ENCODE measurements at regions not wholly inside any gene's neighbourhood (a gene's known extent, or its start where the extent isn't known, plus 50 kb on each side); places are given as distances from the start of the nearest gene placed in this dataset.

GRCh38 chr2:126542247-126542646 lies 113.7 kb upstream of the GYPC start:
- FAIRE-seq (no peak), DNase-seq (ENCODE audit: insufficient read length, low spot score) (no peak)
- no peak for TF ChIP-seq POLR2A (IDR thresholded peaks at IDR 0.05; ENCODE audit: low read depth, low read length)
- no peak for TF ChIP-seq POLR2AphosphoS5 (IDR thresholded peaks at IDR 0.05; ENCODE audit: low read depth, low read length)
- TF ChIP-seq SPI1 (IDR thresholded peaks at IDR 0.05; ENCODE audit: low read depth, low read length) = no peak
- no peak for TF ChIP-seq TAF1 (IDR thresholded peaks at IDR 0.05; ENCODE audit: low read depth, low read length)
- TF ChIP-seq PAX5 (IDR thresholded peaks at IDR 0.05; ENCODE audit: insufficient read depth, low read length, severe bottlenecking) = no peak
- TF ChIP-seq POU2F2 (IDR thresholded peaks at IDR 0.05; ENCODE audit: low read depth, low read length) = no peak

GRCh38 chr2:126543081-126543480 lies 112.9 kb upstream of the GYPC start:
- DNase-seq (ENCODE audit: insufficient read length, low spot score) (no peak), FAIRE-seq (no peak)
- TF ChIP-seq POLR2AphosphoS5 (IDR thresholded peaks at IDR 0.05; ENCODE audit: low read depth, low read length) (no peak), PAX5 (IDR thresholded peaks at IDR 0.05; ENCODE audit: insufficient read depth, low read length, severe bottlenecking) (no peak), POU2F2 (IDR thresholded peaks at IDR 0.05; ENCODE audit: low read depth, low read length) (no peak), POLR2A (IDR thresholded peaks at IDR 0.05; ENCODE audit: low read depth, low read length) (no peak), SPI1 (IDR thresholded peaks at IDR 0.05; ENCODE audit: low read depth, low read length) (no peak), TAF1 (IDR thresholded peaks at IDR 0.05; ENCODE audit: low read depth, low read length) (no peak)

DNA sequence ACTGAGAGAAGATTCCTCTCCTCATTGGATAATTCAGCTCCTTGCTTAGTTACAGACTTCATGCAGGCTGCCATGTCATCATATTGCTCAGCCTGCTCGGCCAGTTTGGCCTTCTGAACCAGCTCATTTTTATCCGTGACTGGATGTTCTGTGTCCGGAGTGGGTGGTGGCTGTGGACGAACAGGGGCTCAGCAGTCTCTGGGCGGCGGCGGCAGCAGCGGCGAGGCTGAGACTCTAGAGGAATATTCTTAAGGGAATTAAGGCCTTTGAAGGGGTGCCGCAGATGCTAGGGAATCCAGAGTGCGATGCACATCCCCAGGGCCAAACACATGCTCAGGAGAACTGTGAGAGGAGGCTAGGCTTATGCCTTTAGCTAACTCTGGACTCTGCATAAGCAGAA lies 97.9 kb upstream of the GYPC start:
- TF ChIP-seq POLR2A (IDR thresholded peaks at IDR 0.05; ENCODE audit: low read depth, low read length) (no peak), POU2F2 (IDR thresholded peaks at IDR 0.05; ENCODE audit: low read depth, low read length) (no peak), PAX5 (IDR thresholded peaks at IDR 0.05; ENCODE audit: insufficient read depth, low read length, severe bottlenecking) (no peak), TAF1 (IDR thresholded peaks at IDR 0.05; ENCODE audit: low read depth, low read length) (no peak), SPI1 (IDR thresholded peaks at IDR 0.05; ENCODE audit: low read depth, low read length) (no peak), POLR2AphosphoS5 (IDR thresholded peaks at IDR 0.05; ENCODE audit: low read depth, low read length) (no peak)
- FAIRE-seq (no peak), DNase-seq (ENCODE audit: insufficient read length, low spot score) (no peak)

DNA sequence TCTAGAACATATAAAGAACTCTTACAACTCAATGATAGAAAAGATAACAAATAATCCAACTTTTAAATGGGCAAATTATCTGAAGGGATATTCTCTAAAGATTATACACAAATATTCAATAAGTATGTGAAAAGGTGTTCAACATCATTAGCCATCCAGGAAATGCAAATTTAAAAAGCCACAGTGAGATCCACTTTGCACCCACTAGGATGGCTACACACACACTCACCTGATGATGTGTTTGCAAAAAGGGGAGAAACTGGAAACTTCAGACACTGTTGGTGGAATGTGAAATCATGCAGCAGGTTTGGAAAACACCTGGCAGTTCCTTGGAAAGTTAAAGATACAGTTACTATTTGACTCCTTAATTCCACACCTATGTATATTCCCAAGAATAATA lies 87.2 kb upstream of the GYPC start:
- peak; percentile 13 for FAIRE-seq

GRCh38 chr2:126571403-126571802 lies 84.6 kb upstream of the GYPC start:
- no peak for TF ChIP-seq SPI1 (IDR thresholded peaks at IDR 0.05; ENCODE audit: low read depth, low read length)
- no peak for TF ChIP-seq POU2F2 (IDR thresholded peaks at IDR 0.05; ENCODE audit: low read depth, low read length)
- TF ChIP-seq POLR2A (IDR thresholded peaks at IDR 0.05; ENCODE audit: low read depth, low read length) = no peak
- no peak for TF ChIP-seq TAF1 (IDR thresholded peaks at IDR 0.05; ENCODE audit: low read depth, low read length)
- TF ChIP-seq PAX5 (IDR thresholded peaks at IDR 0.05; ENCODE audit: insufficient read depth, low read length, severe bottlenecking) = no peak
- no peak for TF ChIP-seq POLR2AphosphoS5 (IDR thresholded peaks at IDR 0.05; ENCODE audit: low read depth, low read length)
- DNase-seq (ENCODE audit: insufficient read length, low spot score) (no peak), FAIRE-seq (no peak)

More for the DNA sequence above, 87.2 kb upstream of the GYPC start:
- TF ChIP-seq POLR2A (IDR thresholded peaks at IDR 0.05; ENCODE audit: low read depth, low read length) (no peak), POU2F2 (IDR thresholded peaks at IDR 0.05; ENCODE audit: low read depth, low read length) (no peak)
- no peak for DNase-seq (ENCODE audit: insufficient read length, low spot score)

DNA sequence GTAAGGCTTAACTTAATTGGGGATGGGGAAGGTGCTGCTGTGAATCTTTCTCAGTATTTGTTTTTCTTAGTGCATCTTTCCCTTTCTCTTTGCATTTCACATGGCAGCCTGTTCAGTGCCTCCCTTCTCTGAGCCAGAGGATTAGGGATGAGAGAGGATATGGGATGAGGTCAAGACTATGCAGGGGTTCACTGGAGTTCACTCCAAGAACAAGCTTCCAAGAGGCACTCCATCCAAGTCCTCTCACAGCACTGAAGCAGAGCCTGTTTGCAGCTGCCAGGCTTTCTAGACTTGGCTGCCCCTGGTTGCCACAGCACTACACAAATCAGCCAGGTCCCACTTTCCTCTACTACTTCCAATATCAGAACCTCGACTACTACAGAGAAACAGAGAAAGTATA lies 80.3 kb upstream of the GYPC start:
- FAIRE-seq = no peak
- TF ChIP-seq POU2F2 (IDR thresholded peaks at IDR 0.05; ENCODE audit: low read depth, low read length) = no peak
- TF ChIP-seq TAF1 (IDR thresholded peaks at IDR 0.05; ENCODE audit: low read depth, low read length) = no peak
- TF ChIP-seq POLR2A (IDR thresholded peaks at IDR 0.05; ENCODE audit: low read depth, low read length) = no peak
- TF ChIP-seq POLR2AphosphoS5 (IDR thresholded peaks at IDR 0.05; ENCODE audit: low read depth, low read length) = no peak
- TF ChIP-seq PAX5 (IDR thresholded peaks at IDR 0.05; ENCODE audit: insufficient read depth, low read length, severe bottlenecking) = no peak
- TF ChIP-seq SPI1 (IDR thresholded peaks at IDR 0.05; ENCODE audit: low read depth, low read length) = no peak
- no peak for DNase-seq (ENCODE audit: insufficient read length, low spot score)

DNA sequence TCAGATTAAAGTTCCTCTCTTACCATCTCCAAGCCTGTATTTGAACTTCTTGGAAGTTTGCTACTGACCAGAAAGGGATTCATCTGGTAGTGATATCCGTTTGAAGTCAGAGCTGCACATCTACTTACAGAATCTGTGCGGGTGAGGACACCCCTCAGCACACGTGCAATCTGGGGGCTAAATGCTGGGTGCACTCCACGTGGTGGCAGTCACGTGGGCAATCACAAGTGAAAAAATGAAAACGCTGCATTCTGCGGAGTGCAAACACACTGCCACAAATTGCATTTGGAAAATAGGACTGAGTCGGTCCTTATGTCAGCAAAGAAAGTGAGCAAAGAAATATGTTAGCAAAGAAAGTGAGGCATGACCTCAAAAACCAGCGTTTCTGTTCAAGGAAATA lies 76.1 kb upstream of the GYPC start:
- FAIRE-seq (no peak), DNase-seq (ENCODE audit: insufficient read length, low spot score) (no peak)
- TF ChIP-seq PAX5 (IDR thresholded peaks at IDR 0.05; ENCODE audit: insufficient read depth, low read length, severe bottlenecking) = no peak
- no peak for TF ChIP-seq TAF1 (IDR thresholded peaks at IDR 0.05; ENCODE audit: low read depth, low read length)
- TF ChIP-seq POLR2A (IDR thresholded peaks at IDR 0.05; ENCODE audit: low read depth, low read length) = no peak
- TF ChIP-seq POLR2AphosphoS5 (IDR thresholded peaks at IDR 0.05; ENCODE audit: low read depth, low read length) = no peak
- no peak for TF ChIP-seq POU2F2 (IDR thresholded peaks at IDR 0.05; ENCODE audit: low read depth, low read length)

DNA sequence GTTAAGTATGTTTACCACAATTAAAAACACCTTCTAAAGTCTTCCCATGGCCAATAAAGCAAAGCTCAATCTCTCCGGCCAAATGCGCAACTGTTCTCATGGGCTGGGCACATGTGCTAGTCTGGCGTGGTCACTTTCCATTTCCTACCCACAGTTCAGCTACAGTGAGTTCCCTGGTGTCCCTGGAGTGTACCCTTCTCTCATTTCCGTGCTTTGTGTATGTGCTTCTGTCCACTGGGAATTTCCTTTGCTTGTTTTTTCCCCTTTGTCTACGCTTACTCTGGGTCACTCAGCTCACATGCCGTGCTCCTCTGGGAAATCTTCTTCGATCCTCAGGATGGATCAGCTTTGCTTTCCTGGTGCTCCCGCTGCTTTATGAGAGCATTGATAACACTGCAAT lies 69.6 kb upstream of the GYPC start:
- FAIRE-seq = no peak
- no peak for TF ChIP-seq PAX5 (IDR thresholded peaks at IDR 0.05; ENCODE audit: insufficient read depth, low read length, severe bottlenecking)
- TF ChIP-seq POLR2AphosphoS5 (IDR thresholded peaks at IDR 0.05; ENCODE audit: low read depth, low read length) = no peak
- no peak for TF ChIP-seq POLR2A (IDR thresholded peaks at IDR 0.05; ENCODE audit: low read depth, low read length)
- no peak for TF ChIP-seq TAF1 (IDR thresholded peaks at IDR 0.05; ENCODE audit: low read depth, low read length)
- no peak for TF ChIP-seq POU2F2 (IDR thresholded peaks at IDR 0.05; ENCODE audit: low read depth, low read length)
- no peak for TF ChIP-seq SPI1 (IDR thresholded peaks at IDR 0.05; ENCODE audit: low read depth, low read length)
- no peak for DNase-seq (ENCODE audit: insufficient read length, low spot score)

GRCh38 chr2:126599062-126599461 lies 56.9 kb upstream of the GYPC start:
- FAIRE-seq (no peak), DNase-seq (ENCODE audit: insufficient read length, low spot score) (no peak)
- no peak for TF ChIP-seq PAX5 (IDR thresholded peaks at IDR 0.05; ENCODE audit: insufficient read depth, low read length, severe bottlenecking)
- no peak for TF ChIP-seq TAF1 (IDR thresholded peaks at IDR 0.05; ENCODE audit: low read depth, low read length)
- TF ChIP-seq SPI1 (IDR thresholded peaks at IDR 0.05; ENCODE audit: low read depth, low read length) = no peak
- TF ChIP-seq POU2F2 (IDR thresholded peaks at IDR 0.05; ENCODE audit: low read depth, low read length) = no peak
- TF ChIP-seq POLR2A (IDR thresholded peaks at IDR 0.05; ENCODE audit: low read depth, low read length) = no peak
- no peak for TF ChIP-seq POLR2AphosphoS5 (IDR thresholded peaks at IDR 0.05; ENCODE audit: low read depth, low read length)

GRCh38 chr2:126600742-126601141 lies 55.2 kb upstream of the GYPC start:
- FAIRE-seq (no peak), DNase-seq (ENCODE audit: insufficient read length, low spot score) (no peak)
- TF ChIP-seq POLR2AphosphoS5 (IDR thresholded peaks at IDR 0.05; ENCODE audit: low read depth, low read length) (no peak), SPI1 (IDR thresholded peaks at IDR 0.05; ENCODE audit: low read depth, low read length) (no peak), POLR2A (IDR thresholded peaks at IDR 0.05; ENCODE audit: low read depth, low read length) (no peak), TAF1 (IDR thresholded peaks at IDR 0.05; ENCODE audit: low read depth, low read length) (no peak), PAX5 (IDR thresholded peaks at IDR 0.05; ENCODE audit: insufficient read depth, low read length, severe bottlenecking) (no peak), POU2F2 (IDR thresholded peaks at IDR 0.05; ENCODE audit: low read depth, low read length) (no peak)
